Left ventricle myocardium inferior (tissue), 1 donor: ENCODE measurements at regions not wholly inside any gene's neighbourhood (a gene's known extent, or its start where the extent isn't known, plus 50 kb on each side); places are given as distances from the start of the nearest gene placed in this dataset.

Source experiments
- DNase-seq: peaks from one replicate; pipeline ENCODE4 v3.0.0-alpha.2; 2020
- H3K27ac ChIP-seq: fragments of 200-600 bp; replicated peaks from 2 replicates; pipeline ENCODE4 v1.8.0; 2021
- H3K27me3 ChIP-seq: fragments of 200-600 bp; 2 replicates; pipeline ENCODE4 v1.8.0; 2021; ENCODE audit warnings: low read depth
- H3K36me3 ChIP-seq: fragments of 200-600 bp; 2 replicates; pipeline ENCODE4 v1.8.0; 2021
- H3K4me1 ChIP-seq: fragments of 200-600 bp; 2 replicates; pipeline ENCODE4 v1.8.0; 2021
- H3K4me3 ChIP-seq: fragments of 200-600 bp; 2 replicates; pipeline ENCODE4 v1.8.0; 2021; ENCODE audit warnings: mild to moderate bottlenecking, moderate library complexity
- H3K9me3 ChIP-seq: fragments of 200-600 bp; replicated peaks from 2 replicates; pipeline ENCODE4 v1.8.0; 2021
- intact Hi-C: fragments of 100-400 bp; cut with micrococcal nuclease; formaldehyde crosslinking; loops from one replicate; pipeline ENCODE4 v1.11.0; 2022
- TF ChIP-seq, protein P1 (sequence below): fragments of 200-600 bp; IDR thresholded peaks from 2 replicates; pipeline ENCODE4 v1.8.0; 2021; ENCODE audit warnings: antibody characterized with exemption, mild to moderate bottlenecking, borderline replicate concordance
- donor health status: DM: no; HTN: yes; CAD: no; lungs with severe emphysema.

DNA sequence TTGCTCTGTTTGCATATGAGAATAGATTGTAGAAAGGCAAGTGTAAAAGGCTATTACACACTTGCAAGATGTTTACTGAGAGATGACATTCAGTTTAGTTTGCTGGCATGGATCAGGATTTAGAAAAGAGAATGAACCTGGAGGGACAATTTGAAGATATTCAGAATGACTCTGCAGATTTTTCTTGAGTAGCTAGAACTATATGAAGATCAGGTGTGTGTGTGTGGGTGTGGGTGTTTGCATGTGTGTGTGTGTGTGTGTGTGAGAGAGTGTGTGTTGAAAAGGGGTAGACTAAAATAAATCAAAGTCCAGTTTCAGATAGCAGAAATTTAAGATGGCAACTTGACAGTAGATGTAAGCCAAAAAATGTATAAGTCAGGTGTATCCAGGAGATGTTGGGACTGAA, 74.0 kb upstream of the ANXA1 start:
- intact Hi-C loops = no loop called here
- no peaks in the 10 kb centered on the region for H3K9me3 ChIP-seq
- H3K27ac ChIP-seq = no peak overlapping the region
- no peak overlapping the region for H3K4me3 ChIP-seq
- TF ChIP-seq, protein P1, sequence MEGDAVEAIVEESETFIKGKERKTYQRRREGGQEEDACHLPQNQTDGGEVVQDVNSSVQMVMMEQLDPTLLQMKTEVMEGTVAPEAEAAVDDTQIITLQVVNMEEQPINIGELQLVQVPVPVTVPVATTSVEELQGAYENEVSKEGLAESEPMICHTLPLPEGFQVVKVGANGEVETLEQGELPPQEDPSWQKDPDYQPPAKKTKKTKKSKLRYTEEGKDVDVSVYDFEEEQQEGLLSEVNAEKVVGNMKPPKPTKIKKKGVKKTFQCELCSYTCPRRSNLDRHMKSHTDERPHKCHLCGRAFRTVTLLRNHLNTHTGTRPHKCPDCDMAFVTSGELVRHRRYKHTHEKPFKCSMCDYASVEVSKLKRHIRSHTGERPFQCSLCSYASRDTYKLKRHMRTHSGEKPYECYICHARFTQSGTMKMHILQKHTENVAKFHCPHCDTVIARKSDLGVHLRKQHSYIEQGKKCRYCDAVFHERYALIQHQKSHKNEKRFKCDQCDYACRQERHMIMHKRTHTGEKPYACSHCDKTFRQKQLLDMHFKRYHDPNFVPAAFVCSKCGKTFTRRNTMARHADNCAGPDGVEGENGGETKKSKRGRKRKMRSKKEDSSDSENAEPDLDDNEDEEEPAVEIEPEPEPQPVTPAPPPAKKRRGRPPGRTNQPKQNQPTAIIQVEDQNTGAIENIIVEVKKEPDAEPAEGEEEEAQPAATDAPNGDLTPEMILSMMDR = no peak
- H3K36me3 ChIP-seq = no peaks in the 10 kb centered on the region
- DNase-seq = no peak
- peaks cover 5% of the 10 kb centered on the region for H3K27me3 ChIP-seq
- H3K4me1 ChIP-seq = no peaks in the 10 kb centered on the region

DNA sequence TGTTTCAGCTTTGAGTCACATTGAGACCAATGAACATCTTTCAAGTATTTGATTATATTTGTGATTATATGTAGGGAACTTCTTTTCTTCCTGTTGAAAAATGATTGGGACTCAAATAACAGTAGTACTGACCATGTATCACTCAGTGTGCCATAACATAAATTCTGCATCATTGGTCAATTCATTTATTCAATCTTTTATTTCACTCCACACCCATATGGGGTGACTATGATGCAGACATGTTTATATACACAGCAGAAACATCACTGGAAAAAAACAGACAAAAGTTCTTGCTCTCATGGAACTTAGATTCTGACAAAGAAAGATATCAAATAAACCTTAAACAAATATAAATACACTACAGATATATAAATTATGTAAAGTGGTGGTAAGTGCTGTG, 74.7 kb upstream of the ANXA1 start:
- intact Hi-C loops = no loop called here
- Histone ChIP-seq H3K27ac (no peak overlapping the region), H3K9me3 (no peaks in the 10 kb centered on the region), H3K27me3 (peaks cover 5% of the 10 kb centered on the region), H3K4me3 (no peak overlapping the region), H3K4me1 (no peaks in the 10 kb centered on the region), H3K36me3 (no peaks in the 10 kb centered on the region)
- TF ChIP-seq, protein P1 = no peak
- no peak for DNase-seq

GRCh38 chr9:73074176-73074708, 77.4 kb upstream of the ANXA1 start:
- no peak overlapping the region for H3K4me3 ChIP-seq
- DNase-seq = no peak
- TF ChIP-seq, protein P1 = no peak
- H3K4me1 ChIP-seq = no peaks in the 10 kb centered on the region
- intact Hi-C loops = no loop called here
- no peaks in the 10 kb centered on the region for H3K9me3 ChIP-seq
- H3K27ac ChIP-seq = no peak overlapping the region
- H3K27me3 ChIP-seq = peaks cover 5% of the 10 kb centered on the region
- H3K36me3 ChIP-seq = no peaks in the 10 kb centered on the region

DNA sequence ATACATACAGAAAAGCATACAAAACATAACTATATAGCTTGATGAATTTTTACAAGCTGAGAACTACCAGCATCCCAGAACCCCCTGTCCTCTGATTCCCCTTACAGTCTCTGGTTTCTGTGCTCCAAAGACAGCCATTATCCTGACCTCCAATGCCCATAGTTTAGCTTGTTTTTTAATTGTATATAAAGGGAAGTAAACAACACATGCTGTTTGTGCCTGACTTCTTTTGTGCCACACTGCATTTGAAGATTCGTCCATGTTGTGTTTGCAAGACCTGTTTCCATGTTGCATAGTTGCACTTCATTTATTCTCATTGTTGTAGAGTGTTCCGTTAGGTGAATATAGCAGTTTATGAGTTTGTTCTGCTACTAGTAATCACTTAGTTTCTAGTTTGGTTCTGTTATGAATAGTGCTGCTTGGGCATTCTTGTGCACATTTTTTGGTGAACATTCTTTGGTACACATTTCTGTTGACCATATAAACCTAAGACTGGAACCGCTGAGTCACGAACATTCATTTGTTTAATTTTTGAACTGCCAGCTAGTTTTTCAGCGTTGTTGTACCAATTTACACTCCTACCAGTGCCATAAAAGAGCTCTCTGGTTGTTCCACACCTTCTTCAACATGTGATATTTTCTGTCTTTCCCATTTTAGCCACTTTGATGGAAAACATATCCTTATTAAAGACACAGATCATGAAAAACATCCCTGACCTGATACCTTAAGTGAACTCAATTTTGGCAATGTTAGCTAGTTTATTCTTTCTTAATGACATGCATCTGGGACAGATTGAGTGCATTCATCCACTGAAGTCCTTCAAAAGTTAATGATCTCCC, 78.1 kb upstream of the ANXA1 start:
- no peaks in the 10 kb centered on the region for H3K27me3 ChIP-seq
- DNase-seq = no peak
- H3K4me3 ChIP-seq = no peak overlapping the region
- H3K4me1 ChIP-seq = no peaks in the 10 kb centered on the region
- TF ChIP-seq, protein P1 = no peak
- H3K36me3 ChIP-seq = no peaks in the 10 kb centered on the region
- no peak overlapping the region for H3K27ac ChIP-seq
- no peaks in the 10 kb centered on the region for H3K9me3 ChIP-seq
- intact Hi-C loops = no loop called here

- no peaks in the 10 kb centered on the region for H3K4me1 ChIP-seq
- intact Hi-C loops = no loop called here
- H3K27me3 ChIP-seq = no peaks in the 10 kb centered on the region
- no peaks in the 10 kb centered on the region for H3K9me3 ChIP-seq
- TF ChIP-seq, protein P1 = no peak
- no peak for DNase-seq
- no peaks in the 10 kb centered on the region for H3K36me3 ChIP-seq
- no peak overlapping the region for H3K27ac ChIP-seq
- no peak overlapping the region for H3K4me3 ChIP-seq
These were observed 84.6 kb upstream of the ANXA1 start for GRCh38 chr9:73067074-73067473.
